Transverse colon (tissue), 4 donors: ENCODE measurements at regions not wholly inside any gene's neighbourhood (a gene's known extent, or its start where the extent isn't known, plus 50 kb on each side); places are given as distances from the start of the nearest gene placed in this dataset.
"Not testable (repeated sequence)": the region's sequence is repeated elsewhere in the genome, so short reads cannot be mapped to it uniquely, and the experiment has no call there.

Source experiments
- DNase-seq: peaks from one replicate; pipeline ENCODE4 v3.0.0-alpha.2; 2019
- H3K27ac ChIP-seq, 4 donors: fragments of 200-600 bp; sonication (generic); 2 replicates each; pipeline ENCODE4 v1.5.1; 2016 to 2018; ENCODE audit warnings: inconsistent platforms in 4 of 4
- H3K27me3 ChIP-seq: fragments of 200-600 bp; sonication (generic); 2 replicates; pipeline ENCODE4 v1.5.1; 2017; ENCODE audit warnings: inconsistent platforms
- H3K36me3 ChIP-seq, 4 donors: fragments of 200-600 bp; sonication (generic); 2 replicates each; pipeline ENCODE4 v1.5.1; 2017 to 2019; ENCODE audit warnings: inconsistent platforms in 4 of 4
- H3K4me1 ChIP-seq, 4 donors: fragments of 200-600 bp; sonication (generic); 2 replicates each; pipeline ENCODE4 v1.5.1; 2017 to 2020; ENCODE audit warnings: inconsistent platforms in 4 of 4
- H3K4me3 ChIP-seq, 4 donors: fragments of 200-600 bp; sonication (generic); 1 replicate in 1 of 4; 2 replicates in 3 of 4; pipeline versions ENCODE4 v1.5.1 to v1.6.1; 2017 to 2019; ENCODE audit warnings: inconsistent platforms in 4 of 4
- H3K9me3 ChIP-seq, 2 donors: fragments of 200-600 bp; sonication (generic); 2 replicates each; pipeline ENCODE4 v1.5.1; 2017 to 2019; ENCODE audit warnings: inconsistent platforms in 2 of 2
- EP300 ChIP-seq: sonication (generic); formaldehyde crosslinking; IDR thresholded peaks from one replicate; pipeline ENCODE4 v1.6.1; 2017; ENCODE audit warnings: antibody characterized with exemption, low read depth
- POLR2A ChIP-seq: fragments of 450-650 bp; IDR thresholded peaks from one replicate; pipeline ENCODE4 v1.6.1; 2016; ENCODE audit warnings: antibody characterized with exemption, mild to moderate bottlenecking, moderate library complexity
- POLR2AphosphoS5 ChIP-seq, 3 donors: sonication (generic); formaldehyde crosslinking; IDR thresholded peaks; one replicate each; pipeline ENCODE4 v1.6.1; 2016; ENCODE audit warnings: antibody characterized with exemption in 3 of 3
- WGBS, 2 donors: methylation state at CpG; one replicate each; pipeline ENCODE4 v1.1.5; 2018; ENCODE audit warnings: low coverage in 1 of 2; 5-methylcytosine and 5-hydroxymethylcytosine counted together
- in situ Hi-C, 4 donors: fragments of 200-750 bp; cut with MboI; loops; one replicate each; pipeline versions ENCODE4 v1.15.0 to v1.15.1; 2017; ENCODE audit warnings: low sequenced_read_pairs in 3 of 4, low pct_ligation_motif_present in 1 of 4, low pct_unique_long_range_greater_than_20kb in 1 of 4
- intact Hi-C: fragments of 100-400 bp; cut with DNase I; formaldehyde crosslinking; loops from one replicate; pipeline ENCODE4 v1.15.1; 2023; ENCODE audit warnings: low total_unique reads
- TF ChIP-seq, protein P1 (sequence below), 5 experiments: fragments of 200-600 bp in 3 of 5; fragments of 450-650 bp in 2 of 5; sonication (generic) in 3 of 5; IDR thresholded peaks; 1 replicate in 2 of 5; 2 replicates in 3 of 5; pipeline ENCODE4 v1.5.1; 2016 to 2017; ENCODE audit warnings: antibody characterized with exemption in 5 of 5, inconsistent platforms in 3 of 5, mild to moderate bottlenecking in 2 of 5, moderate library complexity in 1 of 5

DNA sequence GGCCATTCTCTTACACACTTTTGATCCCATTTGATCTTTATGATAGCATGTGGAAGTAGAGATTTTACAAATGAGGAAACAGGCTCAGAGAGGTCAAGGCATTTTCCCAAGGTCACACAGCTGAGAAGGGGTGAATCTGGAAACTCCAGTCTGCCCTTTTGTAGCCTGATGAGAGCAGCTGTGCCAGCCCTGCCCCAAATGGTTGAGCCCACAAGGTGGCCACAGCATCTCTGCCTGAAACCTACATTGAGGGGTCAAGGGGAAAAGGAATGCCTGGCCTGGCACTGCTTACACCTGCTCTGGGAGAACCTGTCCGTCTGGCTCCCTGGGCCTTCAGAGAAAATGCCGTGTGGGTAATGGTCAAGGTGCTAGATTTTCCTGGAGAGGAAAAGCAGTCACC, 200.2 kb upstream of the LINGO1 start:
- TF ChIP-seq, protein P1, sequence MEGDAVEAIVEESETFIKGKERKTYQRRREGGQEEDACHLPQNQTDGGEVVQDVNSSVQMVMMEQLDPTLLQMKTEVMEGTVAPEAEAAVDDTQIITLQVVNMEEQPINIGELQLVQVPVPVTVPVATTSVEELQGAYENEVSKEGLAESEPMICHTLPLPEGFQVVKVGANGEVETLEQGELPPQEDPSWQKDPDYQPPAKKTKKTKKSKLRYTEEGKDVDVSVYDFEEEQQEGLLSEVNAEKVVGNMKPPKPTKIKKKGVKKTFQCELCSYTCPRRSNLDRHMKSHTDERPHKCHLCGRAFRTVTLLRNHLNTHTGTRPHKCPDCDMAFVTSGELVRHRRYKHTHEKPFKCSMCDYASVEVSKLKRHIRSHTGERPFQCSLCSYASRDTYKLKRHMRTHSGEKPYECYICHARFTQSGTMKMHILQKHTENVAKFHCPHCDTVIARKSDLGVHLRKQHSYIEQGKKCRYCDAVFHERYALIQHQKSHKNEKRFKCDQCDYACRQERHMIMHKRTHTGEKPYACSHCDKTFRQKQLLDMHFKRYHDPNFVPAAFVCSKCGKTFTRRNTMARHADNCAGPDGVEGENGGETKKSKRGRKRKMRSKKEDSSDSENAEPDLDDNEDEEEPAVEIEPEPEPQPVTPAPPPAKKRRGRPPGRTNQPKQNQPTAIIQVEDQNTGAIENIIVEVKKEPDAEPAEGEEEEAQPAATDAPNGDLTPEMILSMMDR (IDR thresholded peaks at IDR 0.05) = no peak
- no peaks in the 10 kb centered on the region for H3K27me3 ChIP-seq
- no peaks in the 10 kb centered on the region for H3K4me1 ChIP-seq
- in situ Hi-C loops (no loop called here), intact Hi-C loops (no loop called here)
- no peak overlapping the region for H3K27ac ChIP-seq
- H3K9me3 ChIP-seq = no peaks in the 10 kb centered on the region
- no peaks in the 10 kb centered on the region for H3K36me3 ChIP-seq
- no peak for DNase-seq
- H3K4me3 ChIP-seq = no peak overlapping the region
- WGBS, 2 donors = 52% methylated on average over 2 of the region's 2 CpGs; no CpG with 5 or more reads in 1 of the 2 donors

DNA sequence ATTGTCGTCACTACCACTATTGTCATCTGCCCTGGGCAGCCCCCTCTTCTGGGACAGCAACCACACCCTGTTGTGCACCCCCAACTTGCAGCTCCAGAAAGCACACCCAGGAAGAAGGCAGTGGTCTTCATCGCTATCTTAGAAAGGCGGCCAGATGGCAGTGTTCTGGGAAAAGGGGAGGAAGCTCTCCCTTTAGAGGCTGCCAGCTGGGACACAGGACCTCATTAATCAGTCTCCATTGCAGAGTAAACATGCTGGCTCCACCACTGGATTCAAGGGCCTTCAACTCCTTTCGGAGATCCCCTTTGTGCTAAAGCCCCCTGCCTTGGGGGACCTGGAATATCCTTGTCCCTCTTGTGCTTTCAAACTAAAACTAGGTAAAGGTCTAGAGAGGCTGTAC, 199.3 kb upstream of the LINGO1 start:
- Histone ChIP-seq H3K27ac (no peak overlapping the region), H3K9me3 (no peaks in the 10 kb centered on the region), H3K27me3 (no peaks in the 10 kb centered on the region), H3K4me1 (no peaks in the 10 kb centered on the region), H3K36me3 (no peaks in the 10 kb centered on the region), H3K4me3 (no peak overlapping the region)
- intact Hi-C loops = no loop called here
- TF ChIP-seq EP300 = no peak
- 69% methylated on average over 4 of the region's 4 CpGs; no CpG with 5 or more reads in 1 of the 2 donors for WGBS, 2 donors
- DNase-seq = no peak
- in situ Hi-C loops = no loop called here

DNA sequence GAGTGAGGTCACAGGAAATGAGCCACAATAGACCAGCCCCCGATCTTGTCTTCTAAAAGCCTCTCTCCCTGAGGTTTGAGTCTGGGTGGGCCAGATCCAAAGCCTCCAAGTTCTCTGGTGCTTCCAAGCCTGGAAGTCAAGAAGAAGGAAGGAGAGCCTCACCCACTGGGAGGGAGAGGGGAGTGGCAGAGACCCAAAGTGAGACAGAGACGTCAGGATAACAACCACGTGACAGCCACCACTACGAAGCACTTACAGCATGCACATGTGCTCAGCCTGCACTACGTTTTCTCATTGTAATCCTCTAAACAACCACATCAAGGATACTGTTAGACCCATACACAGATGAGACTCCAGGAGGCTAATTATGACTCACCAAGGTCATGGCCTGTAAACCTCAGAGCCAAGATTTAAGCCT, 197.3 kb upstream of the LINGO1 start:
- TF ChIP-seq POLR2AphosphoS5 (IDR thresholded peaks at IDR 0.05) (no peak), POLR2A (no peak), EP300 (no peak)
- TF ChIP-seq, protein P1 (IDR thresholded peaks at IDR 0.05) = no peak
- no peaks in the 10 kb centered on the region for H3K36me3 ChIP-seq
- no peaks in the 10 kb centered on the region for H3K4me1 ChIP-seq
- in situ Hi-C loops (no loop called here), intact Hi-C loops (no loop called here)
- H3K27me3 ChIP-seq = no peaks in the 10 kb centered on the region
- no peak overlapping the region for H3K27ac ChIP-seq
- WGBS, 2 donors = 49% methylated on average over 5 of the region's 5 CpGs; no CpG with 5 or more reads in 1 of the 2 donors
- no peak overlapping the region for H3K4me3 ChIP-seq
- no peaks in the 10 kb centered on the region for H3K9me3 ChIP-seq
- no peak for DNase-seq

DNA sequence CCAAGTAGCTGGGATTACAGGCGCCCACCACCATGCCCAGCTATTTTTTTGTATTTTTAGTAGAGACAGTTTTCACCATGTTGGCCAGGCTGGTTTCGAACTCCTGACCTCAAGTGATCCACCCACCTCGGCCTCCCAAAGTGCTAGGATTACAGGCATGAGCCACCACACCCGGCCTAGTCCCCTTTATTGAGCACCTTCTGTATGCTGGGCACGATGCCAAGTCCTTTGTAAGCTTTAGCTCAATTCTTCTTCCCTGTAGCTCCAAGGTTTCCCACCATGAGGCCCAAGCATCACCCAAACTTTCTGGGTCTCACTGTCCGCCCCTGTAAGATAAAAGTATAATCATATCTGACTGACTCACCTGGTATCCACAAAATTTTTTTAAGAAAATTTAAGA, 196.6 kb upstream of the LINGO1 start:
- intact Hi-C loops, H3K9me3 ChIP-seq, H3K4me3 ChIP-seq, H3K27ac ChIP-seq, H3K27me3 ChIP-seq, H3K4me1 ChIP-seq, DNase-seq, H3K36me3 ChIP-seq, in situ Hi-C loops: not testable (repeated sequence)
- 80 to 81% methylated on average over 5 to 6 of the region's 6 CpGs for WGBS, 2 donors

DNA sequence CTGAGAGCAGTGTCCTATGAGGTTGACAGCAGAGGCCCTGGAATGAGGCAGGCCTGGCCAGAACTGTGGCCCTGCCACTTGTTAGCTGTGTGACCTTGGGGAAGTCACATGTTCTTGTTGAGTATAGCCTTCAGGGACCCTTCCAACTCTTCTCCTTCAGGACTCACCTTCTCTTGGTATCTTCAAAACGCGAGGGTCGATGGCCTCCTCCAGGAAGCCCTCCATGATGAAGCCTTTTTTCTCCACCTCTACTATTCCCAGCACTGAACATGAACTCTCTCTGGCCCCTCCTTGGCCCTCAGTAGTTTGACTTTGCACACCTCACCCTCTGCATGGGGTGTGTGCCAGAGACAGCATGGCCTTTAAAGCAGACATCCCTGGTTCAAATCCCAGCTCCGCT, 195.1 kb upstream of the LINGO1 start:
- H3K27me3 ChIP-seq = peaks cover under 1% of the 10 kb centered on the region
- no peaks in the 10 kb centered on the region for H3K4me1 ChIP-seq
- no peak overlapping the region for H3K4me3 ChIP-seq
- no peak overlapping the region for H3K27ac ChIP-seq
- no peaks in the 10 kb centered on the region for H3K36me3 ChIP-seq
- no peaks in the 10 kb centered on the region for H3K9me3 ChIP-seq
- no peak for DNase-seq
- 99 to 100% methylated on average over 4 of the region's 4 CpGs for WGBS, 2 donors
- TF ChIP-seq POLR2A = no peak
- TF ChIP-seq, protein P1 (IDR thresholded peaks at IDR 0.05) = no peak
- TF ChIP-seq POLR2AphosphoS5 (IDR thresholded peaks at IDR 0.05) = no peak
- TF ChIP-seq EP300 = no peak
- intact Hi-C loops = no loop called here
- in situ Hi-C loops = no loop called here
